H4 (cell line): ENCODE measurements at regions not wholly inside any gene's neighbourhood (a gene's known extent, or its start where the extent isn't known, plus 50 kb on each side); places are given as distances from the start of the nearest gene placed in this dataset.

Experiments used
- DNase-seq: peaks from one replicate; pipeline ENCODE4 v3.0.0-alpha.2; 2015; ENCODE audit warnings: low spot score

- DNase-seq: no peak
These were observed 1435.9 kb upstream of the TMEM132C start for GRCh38 chr12:126830778-126831680.

- DNase-seq: no peak
These were observed 1429.3 kb upstream of the TMEM132C start for GRCh38 chr12:126837697-126838096.

GRCh38 chr12:126843915-126844669, 1422.9 kb upstream of the TMEM132C start:
- DNase-seq: no peak

GRCh38 chr12:126847005-126847629, 1419.9 kb upstream of the TMEM132C start:
- DNase-seq: no peak

- no peak for DNase-seq
These were observed 1411.2 kb upstream of the TMEM132C start for GRCh38 chr12:126855768-126856167.

- no peak for DNase-seq
These were observed 1410.0 kb upstream of the TMEM132C start for GRCh38 chr12:126856958-126857357.

- no peak for DNase-seq
These were observed 1408.4 kb upstream of the TMEM132C start for GRCh38 chr12:126858560-126858959.

GRCh38 chr12:126860210-126860609, 1406.8 kb upstream of the TMEM132C start:
- no peak for DNase-seq

GRCh38 chr12:126862500-126862899, 1404.5 kb upstream of the TMEM132C start:
- DNase-seq: no peak

GRCh38 chr12:126869644-126870043, 1397.3 kb upstream of the TMEM132C start:
- no peak for DNase-seq

GRCh38 chr12:126873701-126874100, 1393.3 kb upstream of the TMEM132C start:
- DNase-seq: no peak

GRCh38 chr12:126874427-126875026, 1392.4 kb upstream of the TMEM132C start:
- peak; percentile 69 for DNase-seq

GRCh38 chr12:126879842-126880241, 1387.1 kb upstream of the TMEM132C start:
- DNase-seq: no peak

- DNase-seq: no peak
These were observed 1383.3 kb upstream of the TMEM132C start for GRCh38 chr12:126883697-126884096.

- no peak for DNase-seq
These were observed 1377.5 kb upstream of the TMEM132C start for GRCh38 chr12:126889501-126889900.

- DNase-seq: no peak
These were observed 1376.9 kb upstream of the TMEM132C start for GRCh38 chr12:126890097-126890496.

- DNase-seq: no peak
These were observed 1375.2 kb upstream of the TMEM132C start for GRCh38 chr12:126891789-126892188.

GRCh38 chr12:126895951-126896913, 1370.7 kb upstream of the TMEM132C start:
- peak; percentile 60 for DNase-seq

GRCh38 chr12:126897102-126897501, 1369.9 kb upstream of the TMEM132C start:
- no peak for DNase-seq

GRCh38 chr12:126897778-126898177, 1369.2 kb upstream of the TMEM132C start:
- no peak for DNase-seq

- DNase-seq: no peak
These were observed 1368.4 kb upstream of the TMEM132C start for GRCh38 chr12:126898562-126898961.
